ENCODE measurements at regions not wholly inside any gene's neighbourhood (a gene's known extent, or its start where the extent isn't known, plus 50 kb on each side); places are given as distances from the start of the nearest gene placed in this dataset.

DNA sequence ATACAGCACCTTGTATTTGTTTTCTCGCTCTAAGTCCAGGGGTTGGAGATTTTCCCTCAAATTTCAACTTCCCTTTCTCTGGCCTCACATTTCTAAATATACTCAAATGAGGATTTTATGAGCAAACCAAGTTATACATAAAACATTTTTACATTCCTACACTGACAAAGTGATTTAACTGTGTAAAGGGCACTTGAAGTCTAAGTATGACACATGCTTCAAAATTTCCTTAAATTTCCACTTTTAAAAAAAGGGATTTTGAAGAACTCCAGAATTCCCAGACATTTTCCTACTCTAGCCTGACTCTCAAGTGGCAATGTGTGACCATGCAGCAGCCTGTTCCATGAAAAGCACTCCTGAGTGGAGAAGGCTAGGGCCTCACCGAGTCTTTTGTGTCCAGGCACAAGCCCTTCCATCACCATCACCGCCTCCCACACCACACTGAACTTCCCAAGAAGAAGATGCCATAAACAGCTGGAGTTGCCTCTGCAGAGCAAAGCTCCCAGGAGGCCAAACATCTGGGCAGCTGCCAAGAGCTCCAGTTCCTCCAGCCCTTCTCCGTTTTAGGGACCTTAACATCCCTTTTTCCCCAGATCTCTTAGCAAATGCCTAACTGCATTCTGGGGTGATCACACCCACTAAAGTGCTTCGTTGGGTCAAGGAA is 68.9 kb downstream of the NCR2 start:
- no peak for DNase-seq

DNA sequence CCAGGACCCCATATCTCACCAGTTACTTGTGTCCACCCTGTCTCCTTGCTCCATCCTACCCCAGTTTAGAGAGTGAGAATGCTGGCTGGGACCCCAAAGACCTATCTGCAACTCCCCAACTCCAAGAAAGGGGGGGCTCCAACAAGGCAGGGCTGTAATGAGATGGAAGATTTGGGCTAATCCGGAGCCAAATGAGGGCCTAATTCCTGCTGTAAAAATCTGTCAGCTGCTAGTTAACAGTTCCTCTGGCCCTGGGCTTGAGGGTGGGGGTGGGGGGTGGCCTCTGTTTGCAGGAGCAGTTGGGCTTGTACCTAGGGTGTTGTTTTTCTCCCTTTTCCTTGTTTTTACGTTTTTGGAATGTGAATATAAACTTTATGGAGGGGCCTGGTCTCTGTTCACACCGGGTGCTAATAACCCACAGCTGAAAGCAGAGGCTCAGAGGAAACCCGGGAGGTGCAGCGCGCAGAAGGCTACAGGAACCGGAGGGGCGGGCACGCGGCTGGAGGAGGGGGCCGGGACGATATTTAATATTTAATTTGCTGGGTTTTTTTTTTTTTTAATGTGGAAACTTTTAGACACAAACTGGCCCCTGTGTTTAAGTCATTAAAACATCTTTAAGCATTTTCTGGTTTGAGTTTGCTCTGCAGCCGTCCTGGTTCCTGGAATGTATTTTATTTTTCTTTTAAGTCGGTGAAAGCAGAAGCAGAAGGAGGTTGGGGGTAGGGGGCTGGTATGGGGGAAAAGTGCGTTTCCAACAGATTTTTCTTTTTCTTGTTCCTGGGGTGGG is 70.7 kb downstream of the NCR2 start:
- DNase-seq = no peak

DNA sequence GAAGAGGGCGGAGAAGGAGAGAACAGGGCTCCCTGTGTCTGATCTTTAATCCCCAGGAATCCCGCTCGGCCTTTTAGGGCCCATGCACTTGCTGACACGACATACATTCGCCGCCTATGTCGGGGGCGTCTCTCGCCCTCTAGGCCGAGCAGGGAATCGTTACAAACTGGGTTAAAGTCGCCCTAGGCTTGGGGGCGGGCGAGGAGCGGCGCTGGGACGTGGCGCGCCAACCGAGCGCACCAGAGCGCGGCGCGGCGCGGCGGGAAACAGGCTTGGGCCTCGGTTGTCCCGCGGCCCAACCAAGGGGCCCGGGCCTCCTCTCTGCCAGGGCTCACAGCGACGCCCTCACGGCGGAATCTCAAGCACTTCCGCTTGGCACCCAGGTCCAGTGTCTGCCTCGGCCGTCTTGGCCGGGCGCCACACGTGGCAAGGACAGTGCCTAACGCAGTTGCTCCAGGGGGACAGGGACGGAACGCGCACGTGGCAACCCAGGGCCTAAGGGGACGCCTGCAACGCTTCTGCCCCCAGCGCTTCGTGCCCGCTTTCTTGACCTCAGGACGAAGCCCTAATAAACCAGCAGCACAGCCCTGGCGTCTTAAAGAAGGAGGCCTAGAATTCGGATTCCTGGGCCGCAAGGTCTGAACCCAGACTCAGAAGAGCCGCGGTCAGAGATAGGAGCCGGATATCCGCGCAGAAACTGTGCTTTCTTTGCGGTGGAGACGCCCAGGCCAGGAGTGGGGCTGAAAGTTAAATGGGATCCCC is 71.5 kb downstream of the NCR2 start:
- DNase-seq = no peak

DNA sequence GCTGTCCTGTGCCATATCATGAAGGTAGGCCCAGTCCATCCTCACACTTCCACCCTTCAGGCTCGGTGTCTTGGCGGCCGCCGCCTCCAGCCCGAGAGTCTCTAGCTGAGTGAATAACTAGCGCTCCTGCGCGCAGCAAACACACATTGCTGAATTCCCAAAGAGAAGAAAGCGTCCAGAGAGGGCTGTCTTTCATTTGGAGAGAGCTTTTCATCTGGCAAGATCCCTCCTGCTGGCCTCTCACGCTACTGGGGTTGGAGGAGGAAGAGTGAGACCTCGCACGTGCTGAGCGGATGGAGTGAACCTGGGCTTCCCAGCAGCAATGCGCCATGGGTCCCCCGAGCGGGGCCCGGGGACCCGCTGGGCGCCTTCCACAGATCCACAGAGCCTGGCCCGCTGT is 73.2 kb downstream of the NCR2 start:
- no peak for DNase-seq

DNA sequence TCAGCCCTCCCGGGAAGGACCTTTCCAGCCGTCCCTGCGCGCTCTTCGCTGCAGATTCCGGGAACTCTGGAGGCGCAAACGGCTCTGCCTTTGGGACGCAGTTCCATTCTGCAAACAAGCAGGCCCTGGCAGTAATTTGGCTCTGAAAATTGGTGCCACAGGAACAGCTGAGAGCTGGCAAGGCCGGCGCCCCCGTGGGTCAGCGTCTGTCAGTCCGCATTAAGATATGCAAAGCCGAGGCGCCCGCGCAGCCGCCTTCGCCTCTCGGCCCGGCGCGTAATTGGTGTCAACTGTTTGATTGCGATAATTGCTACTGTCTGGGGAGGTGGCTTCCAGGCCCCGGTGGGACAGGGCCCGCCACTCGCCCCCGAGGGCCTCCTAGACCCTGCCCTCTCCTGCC is 73.6 kb downstream of the NCR2 start:
- no peak for DNase-seq

DNA sequence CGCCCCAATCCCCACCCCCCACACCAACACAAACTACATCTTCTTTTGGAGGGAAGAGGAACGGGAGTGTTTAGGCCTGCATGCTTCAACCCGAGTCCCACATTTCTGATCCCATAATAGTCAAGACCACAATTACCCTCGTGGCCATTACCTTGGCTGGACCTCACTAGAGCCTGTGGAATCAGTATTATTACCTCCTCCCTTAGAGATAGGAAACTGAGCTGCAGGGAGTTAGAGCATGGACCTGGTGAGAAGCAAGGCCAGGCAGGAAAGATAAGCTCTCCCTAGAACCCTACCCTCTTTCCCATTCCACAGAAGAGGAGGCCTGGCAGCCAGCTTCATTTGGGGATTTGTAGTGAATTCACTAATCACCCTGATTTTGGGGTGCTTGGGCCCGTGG is 74.1 kb downstream of the NCR2 start:
- no peak for DNase-seq

DNA sequence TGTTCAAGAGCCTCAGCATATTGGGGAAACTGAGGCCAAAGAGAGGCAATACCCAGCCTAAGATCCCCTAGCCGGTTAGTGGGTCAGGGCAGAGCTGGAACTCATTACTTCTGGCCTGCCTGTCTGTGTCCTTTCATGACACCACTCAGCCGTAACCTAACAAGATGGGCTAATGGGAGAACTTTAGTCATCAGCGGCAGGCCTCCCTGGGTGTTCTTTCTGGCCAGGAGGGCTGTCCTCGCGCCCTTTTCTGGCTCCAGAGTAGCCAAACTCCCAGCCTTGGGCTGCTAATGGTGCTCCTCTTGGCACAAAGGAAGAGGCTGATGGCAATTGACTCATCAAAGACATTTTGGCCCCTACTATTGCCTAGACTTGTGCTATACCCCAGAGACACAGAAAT is 76.6 kb downstream of the NCR2 start:
- DNase-seq = no peak

DNA sequence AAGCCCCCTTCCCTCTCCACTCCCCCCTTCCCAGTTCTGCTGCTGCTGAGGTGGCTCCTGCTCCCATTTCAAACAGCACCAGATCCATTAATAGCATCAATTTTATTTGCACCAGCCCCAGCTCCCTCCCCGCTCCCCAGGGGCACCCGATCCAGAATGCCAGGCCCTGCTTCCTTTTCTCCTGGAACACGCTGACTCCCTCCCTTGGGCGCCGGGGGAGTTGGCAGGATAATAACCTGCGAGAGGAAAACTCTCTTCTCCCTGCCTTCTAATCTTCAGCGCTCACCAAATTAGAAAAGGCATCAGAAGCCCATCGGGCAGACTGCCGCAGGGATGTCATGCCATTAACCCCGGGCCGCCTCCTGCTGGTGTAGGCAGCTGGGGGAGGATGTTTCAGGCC is 77.8 kb downstream of the NCR2 start:
- no peak for DNase-seq

DNA sequence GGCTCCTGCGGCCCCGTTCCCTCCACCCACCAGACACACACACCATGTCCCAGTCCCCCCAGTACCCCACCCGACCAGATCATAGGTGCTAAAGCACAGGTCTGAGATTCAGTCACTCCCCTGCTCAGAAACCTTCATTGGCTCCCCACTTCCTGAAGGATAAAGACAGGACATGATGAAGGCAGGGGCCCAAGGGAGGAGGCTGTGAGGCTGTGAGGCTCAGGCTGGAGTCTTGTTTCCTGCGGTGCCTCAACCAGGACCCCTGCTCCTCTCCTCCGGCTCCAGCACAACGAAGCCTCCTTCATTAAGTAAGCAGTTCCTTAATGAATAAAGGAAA is 81.1 kb downstream of the NCR2 start:
- DNase-seq = no peak

DNA sequence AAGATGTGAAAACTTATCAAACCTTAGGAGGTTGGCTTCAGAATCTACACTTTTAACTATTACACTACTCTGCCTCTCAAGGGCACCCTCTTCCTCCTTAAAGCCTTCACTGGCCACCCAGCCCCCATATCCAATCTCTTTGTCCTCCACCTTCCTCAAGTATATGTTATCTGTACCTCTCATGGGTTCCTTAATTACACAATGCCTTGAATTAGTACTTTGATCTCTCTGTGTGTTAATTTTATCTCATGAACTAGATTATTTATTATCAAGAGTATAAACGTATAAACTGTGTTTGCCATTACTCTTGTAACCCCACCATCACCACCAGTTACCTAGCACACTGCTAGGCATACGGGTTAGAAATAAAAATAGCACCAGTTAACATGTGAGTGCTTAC is 83.3 kb downstream of the NCR2 start:
- no peak for DNase-seq

DNA sequence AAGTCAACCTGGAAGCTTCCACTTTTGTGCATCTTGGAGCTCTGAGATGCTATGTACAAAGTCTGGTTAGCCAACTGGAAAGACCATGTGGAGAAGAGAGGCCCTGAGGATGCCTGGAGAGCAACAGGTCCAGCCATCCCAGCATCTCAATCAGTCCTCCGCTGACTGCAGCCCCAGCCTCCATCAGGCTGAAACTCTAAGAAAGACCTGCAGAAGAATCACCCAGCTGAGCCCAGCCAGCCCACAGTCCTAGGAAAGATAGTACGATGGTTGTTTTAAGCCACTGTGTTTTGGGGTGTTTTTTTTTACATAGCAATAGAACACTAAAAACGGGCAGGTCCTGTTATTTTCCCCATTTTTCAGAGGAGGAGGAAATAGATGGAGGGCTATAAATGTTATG is 84.0 kb downstream of the NCR2 start:
- no peak for DNase-seq

DNA sequence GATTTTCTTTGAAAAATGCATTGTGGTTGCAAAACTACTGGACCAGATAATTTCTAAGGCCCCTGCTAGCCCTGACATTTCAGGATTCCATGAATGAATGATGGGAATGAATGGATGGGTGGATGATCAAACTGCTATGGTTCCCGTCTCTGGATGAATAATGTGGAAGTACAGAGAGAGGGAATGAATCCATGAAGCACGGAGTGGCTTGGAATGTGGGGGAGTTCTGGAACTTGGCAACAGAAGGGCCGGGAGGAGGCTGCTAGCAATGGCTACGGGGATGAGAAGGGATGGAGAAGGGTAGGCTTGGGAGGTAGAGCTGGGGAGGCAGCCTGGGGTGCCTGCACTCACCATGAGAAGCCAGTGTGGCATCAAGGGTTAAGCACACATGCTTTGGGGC is 84.8 kb downstream of the NCR2 start:
- no peak for DNase-seq

DNA sequence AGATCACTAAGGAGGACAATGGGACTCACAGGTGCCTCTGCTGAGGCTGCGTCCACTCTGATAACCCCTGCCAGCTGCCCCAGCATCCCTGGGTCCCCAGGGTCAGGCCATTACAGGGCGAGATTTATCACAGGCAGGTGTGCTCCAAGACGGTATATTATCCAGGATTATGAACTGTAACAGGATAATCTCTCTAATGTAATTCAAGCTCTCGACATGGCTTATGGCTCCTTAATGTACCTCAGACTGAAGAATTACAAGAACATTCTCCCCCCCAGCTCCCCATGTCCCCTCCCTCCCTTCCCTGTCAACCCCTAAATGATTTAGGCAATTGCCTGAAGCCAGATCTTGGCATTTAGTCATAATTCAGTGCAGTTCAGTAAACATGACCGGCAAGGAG is 86.8 kb downstream of the NCR2 start:
- no peak for DNase-seq

DNA sequence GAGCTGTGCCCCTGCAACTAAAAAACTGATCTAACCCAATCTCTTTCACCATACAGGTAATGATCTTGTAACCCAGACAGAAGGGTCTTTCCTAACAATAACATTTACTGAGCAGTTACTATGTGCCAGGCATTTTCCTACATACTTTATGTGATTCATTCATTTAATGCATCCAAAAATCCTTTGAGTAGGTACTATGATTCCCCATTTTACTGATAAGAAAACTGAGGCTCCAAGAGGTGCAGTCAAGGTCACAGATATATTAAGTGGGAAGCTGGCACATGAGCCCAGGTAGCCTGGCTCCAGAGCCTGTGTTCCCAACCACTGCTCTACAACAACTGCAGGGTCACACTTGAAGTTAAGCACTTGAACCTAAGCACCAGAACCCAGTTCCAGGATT is 87.6 kb downstream of the NCR2 start:
- no peak for DNase-seq

DNA sequence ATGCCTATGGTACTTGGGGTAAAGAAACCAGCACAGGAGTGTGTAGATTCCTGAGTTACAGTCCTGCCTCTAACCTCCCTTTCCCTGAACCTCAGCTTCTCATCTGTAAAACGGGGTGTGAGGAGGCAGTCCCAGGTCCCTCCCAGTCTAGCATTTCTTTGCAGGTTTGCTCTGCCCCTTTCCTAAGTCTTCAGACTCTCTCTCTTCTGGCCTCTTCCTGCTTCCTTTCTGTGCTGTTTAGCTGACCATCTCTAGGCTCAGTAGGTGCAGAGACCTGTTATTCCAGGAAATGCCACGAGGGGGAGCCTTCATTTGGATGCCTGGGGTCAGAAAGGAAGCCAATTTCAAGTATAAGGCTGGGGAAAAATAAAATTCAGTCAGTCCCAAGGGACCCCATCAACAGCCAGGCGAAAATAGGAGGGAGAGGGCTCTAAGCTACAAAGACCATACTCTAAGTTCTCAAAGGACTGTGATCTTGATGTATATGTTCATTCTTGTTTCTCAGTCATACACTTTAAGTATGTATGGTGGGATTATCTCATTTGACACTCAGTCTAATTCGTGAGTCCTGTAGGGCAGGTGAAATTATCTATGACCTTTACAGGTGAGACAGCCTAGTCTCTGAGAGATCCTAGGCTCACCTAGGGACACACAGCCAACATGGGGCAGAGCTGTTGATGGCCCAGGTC is 89.1 kb downstream of the NCR2 start:
- peak; percentile 53 to 60 for DNase-seq

DNA sequence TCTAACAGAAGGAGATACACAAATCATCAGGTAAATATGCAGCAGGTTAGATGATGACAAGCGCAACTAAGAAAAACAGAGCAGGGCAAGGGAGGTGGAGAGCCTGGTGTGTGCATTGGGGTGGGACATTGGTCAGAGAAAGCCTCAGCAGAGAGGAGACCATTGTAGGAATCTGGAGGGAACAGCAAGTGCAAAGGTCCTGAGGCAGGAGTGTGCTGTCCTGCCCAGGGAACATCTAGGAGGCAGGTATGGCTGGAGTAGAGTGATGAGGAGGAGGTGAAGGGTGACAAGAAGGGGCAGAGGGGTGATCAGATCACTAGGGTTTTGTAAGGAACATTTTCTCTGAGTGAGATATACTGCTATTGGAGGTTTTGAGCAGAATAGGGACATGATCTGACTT is 90.1 kb downstream of the NCR2 start:
- no peak for DNase-seq

DNA sequence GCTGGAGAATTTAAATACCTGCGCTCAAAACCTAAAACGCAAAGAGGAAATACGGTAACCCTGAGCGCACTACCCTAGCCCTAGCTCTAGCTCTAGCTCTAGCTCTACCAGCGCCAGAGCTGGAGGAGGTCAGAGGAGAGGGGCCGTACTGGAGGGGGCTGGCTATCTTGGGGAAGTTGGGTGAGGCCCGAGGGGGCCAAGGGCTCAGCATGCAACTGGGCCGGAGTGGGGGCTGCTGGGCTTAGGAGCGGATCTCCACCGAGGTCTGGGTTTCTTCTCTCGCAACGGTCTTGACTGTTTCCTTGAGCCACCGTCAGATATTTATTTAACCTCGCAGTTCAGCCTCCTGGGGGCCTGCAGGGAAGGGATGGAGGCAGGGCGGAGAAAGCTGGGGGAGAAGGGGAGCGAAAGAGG is 91.0 kb downstream of the NCR2 start:
- DNase-seq = no peak

DNA sequence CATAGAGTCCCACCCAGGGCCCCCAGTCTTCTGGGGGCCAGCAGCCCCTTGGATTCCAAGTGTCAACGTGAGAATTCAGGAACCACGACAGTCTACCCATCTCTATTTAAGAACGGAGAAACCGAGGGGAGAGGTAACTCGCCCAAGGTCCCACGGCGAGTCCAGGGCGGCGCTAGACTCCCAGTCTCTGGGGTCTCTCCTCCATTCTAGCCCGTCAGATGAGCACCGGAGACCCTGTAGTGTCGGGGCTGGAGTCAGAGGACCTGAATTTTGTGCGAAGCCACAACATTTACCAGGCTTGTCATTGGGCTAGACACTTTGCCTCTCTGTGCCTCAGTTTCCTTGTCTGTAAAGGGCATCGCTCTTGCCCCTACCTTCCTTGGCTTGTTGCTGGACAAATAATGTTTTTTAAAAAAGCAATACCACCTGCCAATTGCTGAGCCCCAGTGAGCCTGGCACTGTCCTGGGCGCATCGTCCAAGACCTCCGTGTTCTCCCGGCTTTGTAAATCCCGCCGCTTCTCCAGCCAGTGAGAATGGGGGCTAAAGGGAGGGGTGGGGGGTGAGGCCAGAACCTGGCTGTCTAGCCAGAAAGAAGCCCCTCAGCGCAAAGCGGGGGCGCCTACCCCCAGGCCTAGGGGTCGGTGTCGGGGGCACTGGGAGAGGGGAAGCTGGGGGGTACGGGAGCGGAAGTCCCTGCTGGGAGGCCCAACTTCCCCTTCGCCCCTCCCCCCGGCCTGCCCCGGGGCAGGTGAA is 91.7 kb downstream of the NCR2 start:
- no peak for DNase-seq

DNA sequence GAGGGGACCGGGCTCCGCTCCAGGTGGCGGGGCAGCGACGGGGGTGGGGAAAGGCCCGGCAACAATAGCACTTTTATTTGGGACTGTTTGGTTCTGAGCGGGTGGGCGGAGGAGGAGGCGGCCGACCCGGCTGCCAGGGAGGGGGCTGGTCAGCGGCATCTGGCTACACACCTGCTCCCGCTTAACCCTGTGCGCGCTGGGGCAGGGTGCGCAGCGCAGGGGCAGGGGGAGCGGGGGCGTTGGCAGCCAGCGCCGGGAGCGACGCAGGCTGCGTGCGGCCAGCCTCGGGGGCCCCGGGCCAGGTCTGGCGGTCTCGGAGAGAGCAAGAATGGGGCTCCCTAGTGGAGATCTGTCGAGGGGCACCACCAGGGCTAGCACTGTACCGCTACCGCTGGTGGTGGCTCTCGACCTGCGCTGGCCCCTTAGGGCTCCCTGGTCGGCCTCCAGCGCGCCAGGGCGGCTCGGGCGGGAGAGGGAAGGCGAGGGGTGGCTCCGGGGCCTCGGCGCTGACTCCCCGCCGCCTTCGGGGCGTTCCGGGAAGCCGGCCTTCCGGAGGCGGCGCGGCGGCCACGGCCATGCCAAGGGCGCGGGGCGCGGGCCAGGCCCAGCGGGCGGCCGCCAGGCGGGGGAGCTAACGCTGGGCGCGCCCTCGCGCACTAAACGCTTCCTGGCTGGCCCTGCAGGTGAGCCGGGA is 92.4 kb downstream of the NCR2 start:
- DNase-seq = peak; percentile 52 to 56

DNA sequence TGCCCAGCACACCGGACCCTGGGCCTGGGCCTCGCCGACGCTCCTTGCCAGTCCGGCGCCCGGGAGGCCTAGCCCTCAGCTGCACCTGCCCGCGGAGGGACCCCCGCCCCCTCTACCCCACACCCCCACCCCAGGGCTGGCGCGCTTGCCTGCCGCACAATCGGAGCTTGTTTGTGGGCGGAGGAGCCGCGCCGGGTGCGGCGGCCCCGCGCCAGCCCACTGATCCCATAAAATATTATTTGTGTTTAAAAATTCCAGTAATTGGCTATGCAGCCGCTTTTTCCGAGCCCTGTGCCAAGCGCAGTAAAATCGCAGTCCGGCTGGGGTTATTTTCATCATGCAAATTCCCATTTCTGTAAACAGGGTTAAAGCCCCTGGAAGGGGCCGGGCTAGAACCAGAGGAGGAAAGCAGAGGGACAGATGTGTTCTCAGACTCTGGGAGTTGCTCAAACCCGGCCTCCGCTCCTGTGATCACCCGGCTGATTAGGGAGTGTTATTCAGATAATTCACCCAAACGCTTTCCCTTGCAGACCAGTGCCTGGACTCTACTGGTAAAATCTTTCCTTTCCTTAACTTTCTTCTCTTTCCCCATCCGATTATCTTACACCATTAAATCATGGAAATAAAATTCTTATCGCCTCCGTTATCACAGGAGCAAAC is 93.1 kb downstream of the NCR2 start:
- peak; percentile 37 to 52 for DNase-seq

DNA sequence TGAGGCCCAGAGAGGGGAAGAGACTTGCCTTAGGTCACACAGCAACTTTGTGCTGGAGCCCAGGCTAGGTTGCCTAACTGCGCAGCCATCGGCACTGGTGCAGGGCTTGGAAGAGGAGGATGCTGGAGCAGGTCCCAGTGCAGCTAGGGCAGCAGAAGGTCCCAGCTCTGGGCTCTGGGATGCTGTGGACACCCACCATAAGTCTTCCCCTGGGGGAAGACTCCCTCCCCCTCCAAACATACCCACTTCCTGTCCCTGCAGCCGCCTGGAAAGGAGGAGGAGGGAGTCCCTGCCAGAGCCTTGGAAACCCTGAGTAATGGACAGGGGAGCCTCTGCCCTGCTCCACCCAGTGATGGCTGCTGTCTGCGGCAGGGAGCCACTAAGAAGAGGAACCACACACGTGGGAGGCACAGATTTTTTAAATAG is 93.6 kb downstream of the NCR2 start:
- DNase-seq = no peak

Measured in NCI-H2081 (cell line).